ENCODE measurements at regions not wholly inside any gene's neighbourhood (a gene's known extent, or its start where the extent isn't known, plus 50 kb on each side); places are given as distances from the start of the nearest gene placed in this dataset.

GRCh38 chr7:131721660-131722059, 165.2 kb upstream of the PODXL start:
- Histone ChIP-seq H3K4me3 (no peak overlapping the region), H3K36me3 (no peaks in the 10 kb centered on the region), H3K9me3 (no peaks in the 10 kb centered on the region), H3K27ac (no peak overlapping the region), H3K4me1 (no peaks in the 10 kb centered on the region), H3K27me3 (no peaks in the 10 kb centered on the region)
- TF ChIP-seq CTCF (IDR thresholded peaks at IDR 0.05): no peak
- no peak for DNase-seq (ENCODE audit: low spot score)

DNA sequence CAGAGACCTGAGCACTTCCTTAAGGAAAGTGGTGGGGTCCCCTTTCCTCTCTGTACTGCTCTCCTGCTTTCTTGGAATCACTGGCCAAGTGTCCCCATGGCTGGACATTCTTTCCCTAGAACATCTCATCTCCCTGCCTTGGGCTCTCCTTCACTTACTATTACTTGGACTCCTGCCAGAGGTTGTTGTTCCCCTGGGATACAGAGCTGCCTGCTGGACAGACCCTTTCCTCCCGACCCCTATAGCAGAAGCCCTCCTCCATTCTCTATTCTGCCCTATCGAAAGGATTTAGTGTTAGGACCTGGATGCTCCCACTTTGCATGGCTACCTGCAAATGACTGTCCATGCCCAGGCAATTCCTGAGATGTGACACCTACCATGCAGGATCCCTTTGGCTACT, 164.3 kb upstream of the PODXL start:
- H3K27me3 ChIP-seq: no peaks in the 10 kb centered on the region
- TF ChIP-seq CTCF (IDR thresholded peaks at IDR 0.05): no peak
- H3K9me3 ChIP-seq: no peaks in the 10 kb centered on the region
- no peaks in the 10 kb centered on the region for H3K4me1 ChIP-seq
- H3K36me3 ChIP-seq: no peaks in the 10 kb centered on the region
- H3K4me3 ChIP-seq: no peak overlapping the region
- DNase-seq (ENCODE audit: low spot score): peak; percentile 4
- H3K27ac ChIP-seq: no peak overlapping the region

- H3K27me3 ChIP-seq: no peaks in the 10 kb centered on the region
- no peak overlapping the region for H3K27ac ChIP-seq
- H3K9me3 ChIP-seq: no peaks in the 10 kb centered on the region
- no peaks in the 10 kb centered on the region for H3K36me3 ChIP-seq
- TF ChIP-seq CTCF (IDR thresholded peaks at IDR 0.05): no peak
- H3K4me1 ChIP-seq: no peaks in the 10 kb centered on the region
- H3K4me3 ChIP-seq: no peak overlapping the region
- peak; percentile 5 for DNase-seq (ENCODE audit: low spot score)
Observed at GRCh38 chr7:131717181-131717580, 160.8 kb upstream of the PODXL start.

GRCh38 chr7:131699323-131699722, 142.9 kb upstream of the PODXL start:
- Histone ChIP-seq H3K4me1 (no peaks in the 10 kb centered on the region), H3K36me3 (no peaks in the 10 kb centered on the region), H3K9me3 (peaks cover 0 to 12% of the 10 kb centered on the region in 2 donors), H3K27ac (no peak overlapping the region), H3K27me3 (no peaks in the 10 kb centered on the region), H3K4me3 (no peak overlapping the region)
- TF ChIP-seq CTCF (IDR thresholded peaks at IDR 0.05): no peak
- no peak for DNase-seq (ENCODE audit: low spot score)

GRCh38 chr7:131692131-131692960, 135.9 kb upstream of the PODXL start:
- no peaks in the 10 kb centered on the region for H3K36me3 ChIP-seq
- no peaks in the 10 kb centered on the region for H3K9me3 ChIP-seq
- H3K4me3 ChIP-seq: no peak overlapping the region
- peaks cover 0 to 10% of the 10 kb centered on the region in 2 donors for H3K4me1 ChIP-seq
- no peak overlapping the region for H3K27ac ChIP-seq
- H3K27me3 ChIP-seq: no peaks in the 10 kb centered on the region
- TF ChIP-seq CTCF (IDR thresholded peaks at IDR 0.05): peak; percentile 63 to 85
- peak; percentile 60 for DNase-seq (ENCODE audit: low spot score)

Data from right atrium auricular region (tissue), 2 donors.